PC-3 (cell line): ENCODE measurements at regions not wholly inside any gene's neighbourhood (a gene's known extent, or its start where the extent isn't known, plus 50 kb on each side); places are given as distances from the start of the nearest gene placed in this dataset.

ENCODE experiments used
- EZH2 ChIP-seq: fragments of 300-600 bp; sonication (generic); IDR thresholded peaks from one replicate; pipeline ENCODE4 v1.6.1; 2017; ENCODE audit warnings: antibody characterized with exemption, mild to moderate bottlenecking, low read length; ENCODE audit not compliant: unreplicated experiment
- EZH2phosphoT487 ChIP-seq: fragments of 300-600 bp; sonication (generic); IDR thresholded peaks from 2 replicates; pipeline ENCODE4 v1.6.1; 2018; ENCODE audit warnings: mild to moderate bottlenecking, antibody characterized with exemption, low read length, borderline replicate concordance
- TF ChIP-seq, protein P1 (sequence below): fragments of 300-600 bp; sonication (generic); conservative IDR thresholded peaks from 2 replicates; pipeline ENCODE4 v1.5.1; 2017; ENCODE audit warnings: antibody characterized with exemption, low read depth, mild to moderate bottlenecking, low read length

DNA sequence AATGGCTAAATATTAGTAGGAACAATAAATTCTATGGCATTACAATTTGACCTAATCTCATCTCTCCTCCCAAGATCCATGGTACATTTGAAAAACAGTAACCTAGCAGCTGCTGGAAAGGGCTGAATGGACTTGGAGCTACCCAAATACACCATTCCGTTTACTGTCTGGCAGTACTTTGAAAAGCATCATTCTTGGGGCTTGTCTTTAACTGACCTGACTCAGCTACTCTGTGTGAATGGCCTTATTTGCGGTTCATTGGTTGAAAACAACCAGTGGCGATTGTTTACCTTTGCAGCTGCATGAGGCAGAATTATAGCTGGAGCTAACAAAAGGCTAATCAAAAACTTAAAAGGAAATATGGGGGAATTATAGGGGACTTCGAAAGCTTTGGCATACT lies 311.2 kb upstream of the MCTP2 start:
- TF ChIP-seq, protein P1, sequence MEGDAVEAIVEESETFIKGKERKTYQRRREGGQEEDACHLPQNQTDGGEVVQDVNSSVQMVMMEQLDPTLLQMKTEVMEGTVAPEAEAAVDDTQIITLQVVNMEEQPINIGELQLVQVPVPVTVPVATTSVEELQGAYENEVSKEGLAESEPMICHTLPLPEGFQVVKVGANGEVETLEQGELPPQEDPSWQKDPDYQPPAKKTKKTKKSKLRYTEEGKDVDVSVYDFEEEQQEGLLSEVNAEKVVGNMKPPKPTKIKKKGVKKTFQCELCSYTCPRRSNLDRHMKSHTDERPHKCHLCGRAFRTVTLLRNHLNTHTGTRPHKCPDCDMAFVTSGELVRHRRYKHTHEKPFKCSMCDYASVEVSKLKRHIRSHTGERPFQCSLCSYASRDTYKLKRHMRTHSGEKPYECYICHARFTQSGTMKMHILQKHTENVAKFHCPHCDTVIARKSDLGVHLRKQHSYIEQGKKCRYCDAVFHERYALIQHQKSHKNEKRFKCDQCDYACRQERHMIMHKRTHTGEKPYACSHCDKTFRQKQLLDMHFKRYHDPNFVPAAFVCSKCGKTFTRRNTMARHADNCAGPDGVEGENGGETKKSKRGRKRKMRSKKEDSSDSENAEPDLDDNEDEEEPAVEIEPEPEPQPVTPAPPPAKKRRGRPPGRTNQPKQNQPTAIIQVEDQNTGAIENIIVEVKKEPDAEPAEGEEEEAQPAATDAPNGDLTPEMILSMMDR, result no peak
- TF ChIP-seq EZH2phosphoT487, result no peak
- no peak for TF ChIP-seq EZH2
